Colonic mucosa (tissue), 4 donors: ENCODE measurements at regions not wholly inside any gene's neighbourhood (a gene's known extent, or its start where the extent isn't known, plus 50 kb on each side); places are given as distances from the start of the nearest gene placed in this dataset.

ENCODE experiments used
- DNase-seq: peaks from one replicate; pipeline ENCODE4 v3.0.0-alpha.2; 2020
- H3K27ac ChIP-seq: fragments of 200-600 bp; one replicate; pipeline ENCODE4 v1.8.0; 2021
- H3K27me3 ChIP-seq: fragments of 200-600 bp; one replicate; pipeline ENCODE4 v1.8.0; 2021
- H3K36me3 ChIP-seq: fragments of 200-600 bp; one replicate; pipeline ENCODE4 v1.8.0; 2021
- H3K4me1 ChIP-seq: fragments of 200-600 bp; one replicate; pipeline ENCODE4 v1.8.0; 2021; ENCODE audit warnings: mild to moderate bottlenecking
- H3K4me3 ChIP-seq: fragments of 200-600 bp; one replicate; pipeline ENCODE4 v1.8.0; 2021
- H3K9ac ChIP-seq, 2 donors: one replicate each; pipeline ENCODE4 v1.7.0; 2013; ENCODE audit warnings: control low read depth in 2 of 2, low read depth in 2 of 2, low read length in 2 of 2
- H3K9me3 ChIP-seq: fragments of 200-600 bp; one replicate; pipeline ENCODE4 v1.8.0; 2021
- intact Hi-C: fragments of 100-400 bp; cut with DNase I; formaldehyde crosslinking; loops from one replicate; pipeline ENCODE4 v1.14.1; 2022
- TF ChIP-seq, protein P1 (sequence below): fragments of 200-600 bp; IDR thresholded peaks from one replicate; pipeline ENCODE4 v1.8.0; 2022; ENCODE audit warnings: antibody characterized with exemption, mild to moderate bottlenecking
- donor health status: healthy.
- donor health status: DM: no; HTN: no; CAD: no.
- donor health status: DM: no; HTN: no; CAD: no.

DNA sequence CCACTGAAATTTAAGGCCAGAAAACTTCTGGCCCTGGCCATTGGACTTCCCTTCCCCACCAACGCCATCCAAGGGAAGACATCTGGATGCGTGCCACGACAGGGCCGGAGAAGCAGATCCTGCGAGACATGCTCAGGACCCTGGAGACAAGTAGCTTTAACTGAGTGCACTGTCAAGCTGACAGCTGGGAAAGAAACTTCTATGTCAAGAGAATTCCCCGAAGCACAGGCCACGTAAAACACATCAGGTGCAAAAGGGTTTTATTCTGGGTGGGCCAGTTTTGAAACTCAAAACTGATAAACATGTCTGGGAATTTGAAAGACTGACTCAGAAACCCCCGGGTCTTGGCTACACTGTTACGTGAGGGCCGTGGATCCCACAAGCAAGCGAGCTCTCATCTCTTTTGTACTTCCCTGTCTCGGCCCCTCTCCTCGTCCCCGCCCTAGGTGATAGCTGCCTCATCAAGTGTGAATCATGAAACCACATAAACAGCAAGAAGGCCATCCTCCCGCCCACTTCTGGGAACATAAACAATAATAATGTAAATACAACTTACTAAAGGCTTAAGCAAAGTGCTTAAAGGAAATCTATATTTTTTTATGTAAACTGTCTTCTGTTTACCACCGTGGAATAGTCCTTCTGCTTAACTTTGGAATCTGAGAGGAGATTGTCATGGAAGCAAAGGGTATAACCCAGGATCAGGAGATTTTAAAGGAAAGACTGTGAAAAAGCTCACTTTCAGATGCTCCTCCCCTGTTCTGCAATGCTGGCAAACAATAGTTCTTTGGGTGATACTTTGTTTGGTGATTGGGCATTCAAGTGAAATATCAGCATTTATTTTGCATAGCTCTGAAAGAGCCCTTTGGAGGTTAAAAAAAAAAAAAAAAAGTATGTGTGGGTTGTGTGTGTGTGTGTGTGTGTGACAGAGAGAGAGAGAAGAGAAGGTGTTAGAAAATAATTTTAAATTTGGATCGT lies 406.0 kb upstream of the MAF start:
- H3K27me3 ChIP-seq, result no peaks in the 10 kb centered on the region
- peak; percentile 21 for DNase-seq
- no peak overlapping the region for H3K4me3 ChIP-seq
- H3K27ac ChIP-seq, result no peak overlapping the region
- TF ChIP-seq, protein P1, sequence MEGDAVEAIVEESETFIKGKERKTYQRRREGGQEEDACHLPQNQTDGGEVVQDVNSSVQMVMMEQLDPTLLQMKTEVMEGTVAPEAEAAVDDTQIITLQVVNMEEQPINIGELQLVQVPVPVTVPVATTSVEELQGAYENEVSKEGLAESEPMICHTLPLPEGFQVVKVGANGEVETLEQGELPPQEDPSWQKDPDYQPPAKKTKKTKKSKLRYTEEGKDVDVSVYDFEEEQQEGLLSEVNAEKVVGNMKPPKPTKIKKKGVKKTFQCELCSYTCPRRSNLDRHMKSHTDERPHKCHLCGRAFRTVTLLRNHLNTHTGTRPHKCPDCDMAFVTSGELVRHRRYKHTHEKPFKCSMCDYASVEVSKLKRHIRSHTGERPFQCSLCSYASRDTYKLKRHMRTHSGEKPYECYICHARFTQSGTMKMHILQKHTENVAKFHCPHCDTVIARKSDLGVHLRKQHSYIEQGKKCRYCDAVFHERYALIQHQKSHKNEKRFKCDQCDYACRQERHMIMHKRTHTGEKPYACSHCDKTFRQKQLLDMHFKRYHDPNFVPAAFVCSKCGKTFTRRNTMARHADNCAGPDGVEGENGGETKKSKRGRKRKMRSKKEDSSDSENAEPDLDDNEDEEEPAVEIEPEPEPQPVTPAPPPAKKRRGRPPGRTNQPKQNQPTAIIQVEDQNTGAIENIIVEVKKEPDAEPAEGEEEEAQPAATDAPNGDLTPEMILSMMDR, result no peak
- no peaks in the 10 kb centered on the region for H3K4me1 ChIP-seq
- intact Hi-C loops, result no loop called here
- no peaks in the 10 kb centered on the region for H3K36me3 ChIP-seq
- H3K9me3 ChIP-seq, result no peaks in the 10 kb centered on the region
- no peak overlapping the region for H3K9ac ChIP-seq

DNA sequence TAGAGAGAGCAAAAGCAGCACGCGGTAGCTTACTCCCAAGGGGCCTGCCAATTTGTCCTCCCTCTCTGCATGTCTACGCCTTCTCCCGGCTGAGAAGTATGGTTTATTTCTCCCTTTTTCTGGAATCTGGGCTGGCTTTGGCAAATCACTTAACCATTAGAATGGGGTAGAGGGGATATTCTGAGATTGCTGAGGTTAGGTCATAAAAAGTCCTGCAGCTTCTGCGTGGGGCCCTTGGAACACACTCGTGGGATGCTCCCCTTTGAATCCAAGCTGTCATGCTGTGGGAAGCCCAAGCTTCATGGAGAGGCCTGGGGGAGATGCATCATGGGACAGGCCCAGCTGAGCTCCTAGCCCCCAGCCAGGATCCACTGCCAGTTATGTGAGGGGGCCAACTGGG lies 403.6 kb upstream of the MAF start:
- Histone ChIP-seq H3K36me3 (no peaks in the 10 kb centered on the region), H3K27me3 (no peaks in the 10 kb centered on the region), H3K4me3 (no peak overlapping the region), H3K9me3 (no peaks in the 10 kb centered on the region), H3K9ac (no peak overlapping the region), H3K4me1 (no peaks in the 10 kb centered on the region), H3K27ac (no peak overlapping the region)
- TF ChIP-seq, protein P1, result no peak
- intact Hi-C loops, result no loop called here
- DNase-seq, result no peak

DNA sequence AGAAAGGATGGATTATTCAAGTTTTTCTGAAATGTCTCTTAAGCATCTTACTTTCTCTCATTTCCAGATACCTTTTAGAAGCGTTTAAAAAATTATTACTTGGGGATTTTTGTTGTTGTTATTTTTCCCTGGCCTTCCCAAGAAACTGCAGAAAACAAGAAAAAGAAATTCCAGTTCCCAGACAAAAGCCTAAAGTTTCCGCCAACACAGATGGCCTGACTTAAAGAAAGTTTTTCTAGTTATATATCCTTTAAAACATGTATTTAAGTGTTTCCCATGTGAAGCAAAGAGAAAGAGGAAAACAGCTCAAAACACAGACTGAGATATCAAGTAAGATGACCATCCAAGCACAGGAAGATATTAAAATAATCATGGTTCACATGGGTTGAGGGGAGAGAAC lies 401.7 kb upstream of the MAF start:
- H3K9ac ChIP-seq, result no peak overlapping the region
- TF ChIP-seq, protein P1, result no peak
- H3K36me3 ChIP-seq, result no peaks in the 10 kb centered on the region
- H3K27ac ChIP-seq, result no peak overlapping the region
- no peaks in the 10 kb centered on the region for H3K27me3 ChIP-seq
- no peaks in the 10 kb centered on the region for H3K4me1 ChIP-seq
- H3K9me3 ChIP-seq, result no peaks in the 10 kb centered on the region
- H3K4me3 ChIP-seq, result no peak overlapping the region
- intact Hi-C loops, result no loop called here
- no peak for DNase-seq

- no peak overlapping the region for H3K4me3 ChIP-seq
- TF ChIP-seq, protein P1, result no peak
- no peak overlapping the region for H3K27ac ChIP-seq
- no peaks in the 10 kb centered on the region for H3K36me3 ChIP-seq
- intact Hi-C loops, result loop anchor here (10.0 kb wide), 1 partner anchor 467 kb away; no protein-coding TSS in a partner anchor
- no peak overlapping the region for H3K9ac ChIP-seq
- DNase-seq, result no peak
- no peaks in the 10 kb centered on the region for H3K27me3 ChIP-seq
- H3K4me1 ChIP-seq, result no peaks in the 10 kb centered on the region
- no peaks in the 10 kb centered on the region for H3K9me3 ChIP-seq
Observed at GRCh38 chr16:79998143-79998542, 397.6 kb upstream of the MAF start.

DNA sequence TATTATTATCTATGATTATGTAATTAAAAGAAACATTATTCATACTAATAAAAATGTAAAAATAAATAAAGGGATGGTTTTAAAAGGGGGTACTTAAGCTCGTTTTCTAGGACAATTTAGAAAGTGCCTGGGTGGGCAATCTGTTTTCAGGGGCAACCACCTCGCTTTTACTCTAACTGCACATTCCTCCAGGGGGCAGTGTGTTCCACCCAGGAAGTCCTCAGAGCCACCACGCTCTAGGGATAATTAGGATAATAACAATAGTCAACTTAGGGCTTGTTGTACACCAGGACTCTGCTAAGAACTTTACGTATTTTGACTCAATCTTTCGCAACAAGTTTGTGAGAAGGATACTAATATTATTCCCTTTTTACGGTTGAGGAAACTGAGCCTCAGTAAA lies 396.7 kb upstream of the MAF start:
- no peak overlapping the region for H3K27ac ChIP-seq
- TF ChIP-seq, protein P1, result no peak
- no peak overlapping the region for H3K4me3 ChIP-seq
- no peaks in the 10 kb centered on the region for H3K4me1 ChIP-seq
- no peak for DNase-seq
- H3K36me3 ChIP-seq, result no peaks in the 10 kb centered on the region
- intact Hi-C loops, result loop anchor here (10.0 kb wide), 1 partner anchor 468 kb away; no protein-coding TSS in a partner anchor
- no peak overlapping the region for H3K9ac ChIP-seq
- no peaks in the 10 kb centered on the region for H3K27me3 ChIP-seq
- no peaks in the 10 kb centered on the region for H3K9me3 ChIP-seq
